Left ventricle myocardium inferior (tissue), 1 donor: ENCODE measurements at regions not wholly inside any gene's neighbourhood (a gene's known extent, or its start where the extent isn't known, plus 50 kb on each side); places are given as distances from the start of the nearest gene placed in this dataset.

Experiments used
- DNase-seq: peaks from one replicate; pipeline ENCODE4 v3.0.0-alpha.2; 2020
- H3K27ac ChIP-seq: fragments of 200-600 bp; replicated peaks from 2 replicates; pipeline ENCODE4 v1.8.0; 2021
- H3K27me3 ChIP-seq: fragments of 200-600 bp; 2 replicates; pipeline ENCODE4 v1.8.0; 2021; ENCODE audit warnings: low read depth
- H3K36me3 ChIP-seq: fragments of 200-600 bp; 2 replicates; pipeline ENCODE4 v1.8.0; 2021
- H3K4me1 ChIP-seq: fragments of 200-600 bp; 2 replicates; pipeline ENCODE4 v1.8.0; 2021
- H3K4me3 ChIP-seq: fragments of 200-600 bp; 2 replicates; pipeline ENCODE4 v1.8.0; 2021; ENCODE audit warnings: mild to moderate bottlenecking, moderate library complexity
- H3K9me3 ChIP-seq: fragments of 200-600 bp; replicated peaks from 2 replicates; pipeline ENCODE4 v1.8.0; 2021
- CTCF ChIP-seq: fragments of 200-600 bp; IDR thresholded peaks from 2 replicates; pipeline ENCODE4 v1.8.0; 2021; ENCODE audit warnings: antibody characterized with exemption, mild to moderate bottlenecking, borderline replicate concordance
- intact Hi-C: fragments of 100-400 bp; cut with micrococcal nuclease; formaldehyde crosslinking; loops from one replicate; pipeline ENCODE4 v1.11.0; 2022
- donor health status: DM: no; HTN: yes; CAD: no; lungs with severe emphysema.

- Histone ChIP-seq H3K4me1 (no peaks in the 10 kb centered on the region), H3K27ac (no peak overlapping the region), H3K27me3 (peaks cover 15% of the 10 kb centered on the region), H3K4me3 (no peak overlapping the region), H3K9me3 (peaks cover 9% of the 10 kb centered on the region), H3K36me3 (no peaks in the 10 kb centered on the region)
- intact Hi-C loops, result no loop called here
- DNase-seq, result no peak
- TF ChIP-seq CTCF, result no peak
Observed at GRCh38 chr9:71331603-71332002, 210.2 kb upstream of the TRPM3 start.

- intact Hi-C loops, result no loop called here
- H3K9me3 ChIP-seq, result no peaks in the 10 kb centered on the region
- no peaks in the 10 kb centered on the region for H3K4me1 ChIP-seq
- no peak for TF ChIP-seq CTCF
- H3K27me3 ChIP-seq, result peaks cover 16% of the 10 kb centered on the region
- H3K4me3 ChIP-seq, result no peak overlapping the region
- no peaks in the 10 kb centered on the region for H3K36me3 ChIP-seq
- no peak overlapping the region for H3K27ac ChIP-seq
- DNase-seq, result no peak
Observed at GRCh38 chr9:71329873-71330272, 208.5 kb upstream of the TRPM3 start.

- no peak for TF ChIP-seq CTCF
- no peak for DNase-seq
- Histone ChIP-seq H3K4me1 (no peaks in the 10 kb centered on the region), H3K27ac (no peak overlapping the region), H3K9me3 (no peaks in the 10 kb centered on the region), H3K36me3 (no peaks in the 10 kb centered on the region), H3K4me3 (no peak overlapping the region), H3K27me3 (peaks cover 5% of the 10 kb centered on the region)
- intact Hi-C loops, result no loop called here
Observed at GRCh38 chr9:71326360-71326759, 204.9 kb upstream of the TRPM3 start.

GRCh38 chr9:71323357-71323756 is 201.9 kb upstream of the TRPM3 start:
- Histone ChIP-seq H3K27ac (no peak overlapping the region), H3K4me3 (no peak overlapping the region), H3K4me1 (no peaks in the 10 kb centered on the region), H3K9me3 (no peaks in the 10 kb centered on the region), H3K36me3 (no peaks in the 10 kb centered on the region), H3K27me3 (peaks cover 5% of the 10 kb centered on the region)
- TF ChIP-seq CTCF, result no peak
- DNase-seq, result no peak
- intact Hi-C loops, result no loop called here

- no peaks in the 10 kb centered on the region for H3K36me3 ChIP-seq
- H3K4me3 ChIP-seq, result no peak overlapping the region
- TF ChIP-seq CTCF, result no peak
- H3K4me1 ChIP-seq, result no peaks in the 10 kb centered on the region
- no peaks in the 10 kb centered on the region for H3K9me3 ChIP-seq
- H3K27me3 ChIP-seq, result peaks cover 5% of the 10 kb centered on the region
- intact Hi-C loops, result no loop called here
- no peak for DNase-seq
- H3K27ac ChIP-seq, result no peak overlapping the region
Observed at GRCh38 chr9:71322311-71322710, 200.9 kb upstream of the TRPM3 start.

GRCh38 chr9:71308454-71308853 is 187.0 kb upstream of the TRPM3 start:
- intact Hi-C loops, result no loop called here
- H3K36me3 ChIP-seq, result no peaks in the 10 kb centered on the region
- TF ChIP-seq CTCF, result no peak

More at GRCh38 chr9:71308454-71308853, 187.0 kb upstream of the TRPM3 start:
- Histone ChIP-seq H3K27me3 (no peaks in the 10 kb centered on the region), H3K9me3 (no peaks in the 10 kb centered on the region), H3K27ac (no peak overlapping the region), H3K4me1 (no peaks in the 10 kb centered on the region), H3K4me3 (no peak overlapping the region)
- DNase-seq, result no peak
